ENCODE measurements at regions not wholly inside any gene's neighbourhood (a gene's known extent, or its start where the extent isn't known, plus 50 kb on each side); places are given as distances from the start of the nearest gene placed in this dataset.

DNA sequence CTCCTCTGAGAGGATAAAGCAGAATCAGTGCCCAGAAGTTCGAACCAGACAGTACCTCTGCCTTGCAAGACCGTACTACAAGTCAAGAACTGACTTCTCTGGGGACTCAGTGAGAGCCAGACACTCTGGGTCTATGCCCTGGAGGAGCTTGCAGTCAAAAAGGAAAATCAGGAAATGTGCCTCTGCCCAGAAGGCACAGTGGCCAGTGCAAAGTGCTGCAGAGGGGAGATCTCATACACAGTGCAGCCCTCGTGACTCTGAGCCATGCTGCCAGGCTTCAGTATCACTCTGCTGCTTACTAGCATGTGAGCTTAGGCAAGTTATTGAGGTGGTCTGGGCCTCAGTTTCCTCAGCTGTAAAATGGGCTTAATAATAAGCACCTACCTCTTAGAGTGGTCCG, 144.0 kb upstream of the NPY start:
- ChIA-PET RAD21 (ENCODE audit: low non-redundant PET in 1 of 2, low total read pairs in 2 of 2, uncharacterized antibody in 2 of 2, unreplicated experiment in 2 of 2) (no interaction called here), POLR2A (no interaction called here), CTCF (no interaction called here)
- H3K9ac ChIP-seq (ENCODE audit: low read length): no peak overlapping the region
- H3K9me3 ChIP-seq (ENCODE audit: control insufficient read depth in 1 of 2, insufficient read depth in 1 of 2, low read depth in 1 of 2, low read length in 2 of 2): no peaks in the 10 kb centered on the region
- H3K27me3 ChIP-seq (ENCODE audit: insufficient read depth, low read length): peaks cover 15% of the 10 kb centered on the region; the same call in 1 of the 2 replicates
- ATAC-seq: no peak
- H3K9me2 ChIP-seq (ENCODE audit: insufficient read depth): no peaks in the 10 kb centered on the region
- H3K27ac ChIP-seq (ENCODE audit: low read depth, low read length): no peak overlapping the region
- no peaks in the 10 kb centered on the region for H3K79me2 ChIP-seq (ENCODE audit: insufficient read depth, low read length)
- no peaks in the 10 kb centered on the region for H4K20me1 ChIP-seq (ENCODE audit: insufficient read depth)
- TF ChIP-seq SIN3A (IDR thresholded peaks at IDR 0.05; ENCODE audit: low read depth): no peak
- TF ChIP-seq, protein P1, sequence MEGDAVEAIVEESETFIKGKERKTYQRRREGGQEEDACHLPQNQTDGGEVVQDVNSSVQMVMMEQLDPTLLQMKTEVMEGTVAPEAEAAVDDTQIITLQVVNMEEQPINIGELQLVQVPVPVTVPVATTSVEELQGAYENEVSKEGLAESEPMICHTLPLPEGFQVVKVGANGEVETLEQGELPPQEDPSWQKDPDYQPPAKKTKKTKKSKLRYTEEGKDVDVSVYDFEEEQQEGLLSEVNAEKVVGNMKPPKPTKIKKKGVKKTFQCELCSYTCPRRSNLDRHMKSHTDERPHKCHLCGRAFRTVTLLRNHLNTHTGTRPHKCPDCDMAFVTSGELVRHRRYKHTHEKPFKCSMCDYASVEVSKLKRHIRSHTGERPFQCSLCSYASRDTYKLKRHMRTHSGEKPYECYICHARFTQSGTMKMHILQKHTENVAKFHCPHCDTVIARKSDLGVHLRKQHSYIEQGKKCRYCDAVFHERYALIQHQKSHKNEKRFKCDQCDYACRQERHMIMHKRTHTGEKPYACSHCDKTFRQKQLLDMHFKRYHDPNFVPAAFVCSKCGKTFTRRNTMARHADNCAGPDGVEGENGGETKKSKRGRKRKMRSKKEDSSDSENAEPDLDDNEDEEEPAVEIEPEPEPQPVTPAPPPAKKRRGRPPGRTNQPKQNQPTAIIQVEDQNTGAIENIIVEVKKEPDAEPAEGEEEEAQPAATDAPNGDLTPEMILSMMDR (IDR thresholded peaks at IDR 0.05 in 2 of 3, conservative IDR thresholded peaks at IDR 0.05 in 1 of 3; ENCODE audit: borderline replicate concordance in 1 of 3, insufficient read depth in 1 of 3, low read depth in 2 of 3, low read length in 2 of 3): no peak
- no peak for TF ChIP-seq ZNF274 (IDR thresholded peaks at IDR 0.05; ENCODE audit: low read depth, low read length)
- TF ChIP-seq ZFX (IDR thresholded peaks at IDR 0.05): no peak
- no peak for TF ChIP-seq YY1 (IDR thresholded peaks at IDR 0.05; ENCODE audit: extremely low read depth, insufficient replicate concordance, low read depth, low read length)
- no peak for TF ChIP-seq JUND (IDR thresholded peaks at IDR 0.05)
- no peak for TF ChIP-seq TCF7L2 (IDR thresholded peaks at IDR 0.05; ENCODE audit: borderline replicate concordance, extremely low read depth, insufficient read depth, insufficient read length)
- TF ChIP-seq CEBPB (IDR thresholded peaks at IDR 0.05; ENCODE audit: low read depth): no peak
- no peak for TF ChIP-seq SRF (IDR thresholded peaks at IDR 0.05; ENCODE audit: low read depth)
- no peak overlapping the region for H3K4me2 ChIP-seq (ENCODE audit: low read length)
- intact Hi-C loops (cut with micrococcal nuclease): no loop called here
- H3K36me3 ChIP-seq (ENCODE audit: control insufficient read depth in 1 of 2, insufficient read depth in 2 of 2, low read length in 2 of 2): no peaks in the 10 kb centered on the region
- H3K4me1 ChIP-seq (ENCODE audit: control insufficient read depth in 1 of 2, insufficient read depth in 2 of 2, low read length in 2 of 2): no peaks in the 10 kb centered on the region
- no TSS peak for BruUV-seq (replicated peaks)
- no peak overlapping the region for H2AFZ ChIP-seq (ENCODE audit: low read depth, low read length, poor library complexity, severe bottlenecking)
- DNase-seq (ENCODE audit: low read depth, low spot score): no peak
- H3K4me3 ChIP-seq (replicated peaks in 1 of 2; ENCODE audit: low read depth in 1 of 2, low read length in 2 of 2): no peak overlapping the region
